NK-92 treated with Interleukin-12 subunit alpha and Interleukin-12 subunit beta, amount 100 ng/mL, for 24 hours (cell line): ENCODE measurements at regions not wholly inside any gene's neighbourhood (a gene's known extent, or its start where the extent isn't known, plus 50 kb on each side); places are given as distances from the start of the nearest gene placed in this dataset.

Source experiments
- DNase-seq: peaks from one replicate; lab custom pipeline; 2025; lab: John Stamatoyannopoulos, UW

DNA sequence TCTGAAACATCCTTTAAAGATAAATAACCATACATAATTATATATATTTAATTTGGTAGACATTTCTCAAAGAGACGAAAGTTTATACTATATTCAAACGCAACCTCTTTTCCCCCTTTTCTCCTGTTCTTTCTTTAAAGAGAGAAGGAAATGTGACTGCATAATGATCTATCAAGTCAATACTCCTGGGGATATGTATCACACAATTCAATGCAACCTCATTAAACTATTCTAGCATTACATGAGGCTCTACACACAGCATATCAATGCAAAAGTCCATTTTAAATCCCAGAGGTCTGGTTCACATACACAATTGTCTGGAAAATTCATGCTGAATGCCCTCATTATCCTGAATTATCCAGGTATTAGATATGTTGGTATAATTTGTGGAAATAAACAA lies 330.7 kb downstream of the LMX1A start:
- no peak for DNase-seq

DNA sequence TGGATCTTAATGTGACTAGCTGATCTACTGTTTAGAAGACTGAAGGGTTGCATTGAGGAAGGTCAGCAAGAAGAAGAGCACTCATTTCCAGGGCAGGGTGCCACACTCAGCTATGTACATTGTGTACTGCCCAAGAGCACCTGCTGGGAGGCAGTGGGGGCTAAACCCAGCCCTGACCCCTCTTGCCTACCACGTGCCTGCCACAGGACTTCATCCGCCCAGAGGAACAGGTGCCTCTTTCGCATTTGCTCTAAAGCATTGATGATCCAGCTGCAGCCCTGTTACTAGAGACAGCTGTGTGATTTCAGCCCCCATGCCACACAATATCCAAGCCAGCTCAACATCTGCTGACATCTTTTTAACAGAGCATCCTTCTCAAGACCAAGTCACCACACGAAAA lies 341.8 kb downstream of the LMX1A start:
- DNase-seq, result no peak

DNA sequence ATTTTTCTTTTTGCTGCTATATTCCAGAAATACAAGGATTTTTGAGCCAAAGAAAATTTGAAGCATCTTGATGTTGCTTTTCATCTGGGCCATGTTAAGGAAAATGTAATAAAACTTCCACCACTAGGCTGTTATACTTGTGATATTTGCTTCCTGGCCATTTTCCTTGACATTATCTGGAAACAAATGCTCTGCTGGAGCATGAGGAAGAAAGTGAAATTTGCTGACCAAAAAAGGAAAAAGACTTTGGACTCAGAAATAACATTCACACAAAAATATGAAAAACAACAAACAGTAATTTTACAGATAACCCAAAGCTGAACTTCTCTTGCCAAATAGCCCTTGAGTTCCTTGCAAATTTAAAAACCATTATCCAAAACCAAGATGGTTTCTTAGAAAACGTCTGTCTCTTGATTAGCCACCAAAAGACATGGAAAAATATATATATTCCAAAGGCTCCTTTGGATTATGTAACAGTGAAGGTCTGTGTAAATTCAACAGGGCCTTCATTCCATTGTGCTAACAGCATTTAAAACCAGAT lies 344.5 kb downstream of the LMX1A start:
- DNase-seq, result no peak

DNA sequence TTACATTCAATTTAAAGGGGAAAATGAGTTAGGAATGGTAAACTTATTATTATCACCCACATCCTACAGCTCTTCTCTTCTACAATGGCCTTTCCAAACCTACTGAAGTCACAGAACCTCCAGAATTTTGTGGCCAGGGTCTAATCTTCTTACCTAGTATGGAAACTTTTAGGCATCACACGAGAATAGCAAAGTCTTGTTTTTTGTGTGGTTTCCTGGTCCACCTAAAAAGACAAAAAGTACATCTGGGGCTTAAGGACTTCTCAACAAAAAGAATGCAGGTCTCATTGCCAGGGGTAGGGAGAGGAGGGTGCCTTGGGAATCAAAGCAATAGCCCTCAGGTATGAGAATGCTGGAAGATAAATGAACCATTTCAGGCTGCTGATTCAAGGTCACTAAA lies 345.3 kb downstream of the LMX1A start:
- no peak for DNase-seq

DNA sequence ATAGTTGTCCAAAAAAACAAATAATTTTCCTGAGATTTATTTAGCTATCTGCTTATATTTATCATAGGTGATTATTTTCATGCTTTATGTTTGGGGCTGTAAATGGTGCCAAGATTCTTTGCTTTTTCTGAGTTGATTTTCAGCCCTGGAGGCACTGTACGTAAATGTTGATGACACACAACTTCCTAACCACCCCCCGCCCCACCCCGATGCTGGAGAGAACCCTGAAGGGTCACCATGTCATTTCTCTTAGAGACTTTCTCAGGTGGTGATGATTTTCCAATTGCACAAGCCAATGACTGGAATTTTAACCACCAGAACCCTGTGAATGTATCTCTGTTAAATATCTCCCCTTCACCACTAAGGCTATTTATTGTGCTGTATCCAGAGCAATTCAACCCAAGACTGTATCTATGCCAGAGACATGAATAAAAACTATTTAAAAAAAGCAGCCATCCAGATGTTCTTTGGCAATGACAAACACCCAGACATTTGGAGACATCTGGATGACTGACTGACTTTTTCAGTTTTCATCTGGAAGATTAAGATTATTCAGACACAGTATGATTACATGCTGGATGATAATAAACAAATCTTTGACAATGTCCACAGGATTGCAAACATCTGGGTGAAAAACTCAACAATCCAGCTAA lies 346.0 kb downstream of the LMX1A start:
- DNase-seq, result no peak

DNA sequence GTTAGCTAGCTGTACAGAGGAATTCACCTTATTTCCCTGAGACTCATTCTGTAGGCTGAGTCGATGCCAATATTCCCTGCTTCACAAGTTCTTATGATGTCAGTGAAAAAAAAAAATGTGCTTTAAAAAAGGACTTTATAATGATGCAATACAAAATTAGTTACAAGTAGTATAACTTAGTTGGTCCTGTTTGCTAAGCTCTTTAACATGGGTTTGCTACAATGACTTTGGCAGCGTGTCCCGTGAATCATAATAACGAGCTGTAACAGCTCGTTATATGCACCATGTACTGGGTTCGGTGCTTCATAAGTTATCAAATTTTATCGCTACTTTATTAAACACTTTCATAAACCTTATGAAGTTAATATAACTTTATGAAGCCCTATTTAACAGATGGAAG lies 349.7 kb downstream of the LMX1A start:
- no peak for DNase-seq

DNA sequence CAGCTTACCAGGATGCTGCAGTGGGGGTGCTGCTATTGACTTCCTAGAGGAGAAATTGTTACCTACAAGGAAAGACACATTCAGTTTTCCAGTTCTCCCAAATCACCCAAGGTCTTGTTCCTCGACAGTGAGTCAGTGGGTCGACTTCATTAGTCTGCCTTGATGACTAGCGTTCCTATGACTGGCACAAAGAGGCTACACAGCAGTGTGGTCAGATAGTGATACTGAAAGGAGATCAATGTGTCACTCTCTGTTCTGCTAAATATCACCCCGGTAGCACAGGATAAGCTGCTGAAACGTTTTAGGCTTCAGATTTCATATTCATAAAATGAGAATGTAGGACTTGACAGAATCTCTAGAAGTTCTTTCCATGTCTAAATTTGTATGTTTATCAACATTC lies 357.4 kb downstream of the LMX1A start:
- DNase-seq, result no peak

DNA sequence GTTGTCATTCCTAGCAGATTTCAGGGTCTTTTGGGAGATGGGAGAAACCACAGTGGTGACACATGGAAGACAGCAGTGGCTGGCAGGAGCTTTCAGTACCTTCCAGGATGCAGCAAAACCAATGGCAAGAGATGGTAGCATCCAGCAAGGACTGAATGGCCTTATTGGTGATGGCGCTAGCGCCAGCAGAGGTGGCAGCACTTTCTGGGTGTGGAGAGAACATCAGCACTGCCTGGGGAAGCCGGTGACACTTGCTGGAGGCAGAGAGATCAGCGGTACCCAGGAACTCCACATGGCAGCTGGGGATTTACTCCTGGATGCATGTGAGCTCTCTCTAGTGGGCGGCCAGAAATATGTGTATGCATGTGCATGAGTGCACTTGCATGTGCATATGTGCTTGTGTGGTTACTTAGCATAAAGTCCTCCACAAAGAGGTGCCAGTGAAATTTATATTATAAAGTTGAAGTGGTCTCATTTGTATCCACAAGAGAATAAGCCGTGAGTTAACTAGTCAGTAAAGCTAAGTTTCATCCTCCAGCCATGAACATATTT lies 364.7 kb downstream of the LMX1A start:
- DNase-seq, result no peak

DNA sequence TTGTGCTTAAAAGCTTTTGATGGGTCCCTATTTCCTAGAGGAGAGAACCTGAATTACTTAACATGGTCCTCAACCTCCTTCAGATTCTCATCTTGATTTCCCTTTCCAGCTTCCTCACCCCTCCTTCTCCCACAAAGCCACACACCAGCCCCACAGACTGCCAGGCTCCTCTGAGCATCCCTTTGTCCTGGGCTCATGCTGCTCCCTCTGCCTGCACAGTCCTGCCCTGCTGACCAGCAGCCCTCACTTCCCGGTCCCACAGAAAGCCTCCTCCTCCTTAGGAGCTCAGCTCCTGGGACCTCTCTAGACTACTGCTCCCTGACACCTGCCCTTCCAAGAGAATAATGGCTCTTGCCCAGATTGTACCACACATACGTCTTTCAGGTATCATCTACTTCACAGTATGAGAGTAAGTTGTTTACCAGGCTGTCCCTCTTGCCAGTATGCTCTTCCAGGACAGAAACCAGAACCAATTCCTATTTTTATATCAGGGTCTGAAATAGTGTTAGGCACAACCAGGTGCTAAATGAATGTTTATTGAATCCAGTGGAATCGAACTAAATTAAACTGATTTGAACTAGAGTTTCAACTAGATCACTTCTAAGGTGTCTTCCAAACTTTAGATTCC lies 373.4 kb downstream of the LMX1A start:
- no peak for DNase-seq

DNA sequence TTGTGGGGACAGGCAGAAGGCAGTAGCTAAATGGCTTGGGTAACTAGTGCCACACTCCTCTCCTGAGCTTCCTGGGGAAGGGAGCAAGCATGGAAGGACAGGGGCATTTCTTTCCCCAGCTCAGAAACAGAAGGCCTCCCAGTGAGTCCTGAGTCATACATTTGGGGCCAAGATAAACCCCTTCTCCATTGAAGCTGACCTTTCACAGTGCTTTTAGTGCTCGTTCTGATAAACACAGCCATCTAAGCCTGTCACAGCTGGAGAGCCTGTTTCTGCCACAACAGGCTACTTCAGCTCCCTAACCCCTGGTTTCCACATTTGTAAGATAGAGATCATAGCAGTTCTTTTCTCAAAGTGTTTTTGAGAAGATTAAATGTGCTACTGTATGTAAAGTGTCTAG lies 374.0 kb downstream of the LMX1A start:
- DNase-seq, result no peak

DNA sequence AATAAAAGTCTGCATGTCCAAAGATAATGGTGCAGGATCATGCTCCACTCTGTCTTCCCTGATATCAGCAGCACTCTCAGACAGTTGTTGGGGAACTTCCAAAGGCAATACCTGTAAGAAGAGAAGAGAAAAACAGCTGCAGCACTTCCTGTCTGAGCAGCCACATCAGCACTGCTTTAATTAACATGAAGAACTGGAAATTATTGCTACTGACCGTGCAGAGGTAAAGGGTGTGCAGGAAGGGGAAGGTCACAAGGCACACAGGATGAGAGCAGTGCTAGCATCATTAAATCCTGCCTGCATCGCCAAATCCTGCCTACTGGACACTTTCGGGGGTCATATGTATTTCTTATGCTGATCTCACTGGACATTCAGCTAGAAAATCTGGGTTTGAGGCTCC lies 379.0 kb downstream of the LMX1A start:
- DNase-seq, result no peak

DNA sequence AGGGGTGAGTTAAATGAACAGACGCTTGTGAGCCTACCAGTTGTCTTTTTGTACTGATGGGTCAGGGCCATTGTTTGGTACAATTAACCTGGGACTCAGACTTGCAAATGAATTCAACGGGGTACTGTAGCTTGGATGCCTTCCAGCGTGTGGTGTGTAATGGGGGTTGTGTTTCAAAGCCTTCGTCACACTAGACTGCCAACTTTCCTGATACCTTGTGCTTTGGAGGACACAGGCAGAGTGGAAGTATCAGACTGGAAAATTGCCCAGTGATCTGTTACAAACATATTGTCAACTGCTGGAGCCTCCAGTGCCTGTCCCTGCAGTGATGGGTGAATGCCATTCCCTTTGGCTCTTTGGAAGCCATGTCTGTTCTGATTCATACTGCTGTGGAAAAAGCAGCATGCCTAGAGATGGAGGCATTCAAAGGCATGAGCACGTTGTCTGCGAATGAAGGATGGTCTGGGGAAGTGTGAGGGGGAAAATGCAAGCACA lies 384.5 kb downstream of the LMX1A start:
- no peak for DNase-seq

DNA sequence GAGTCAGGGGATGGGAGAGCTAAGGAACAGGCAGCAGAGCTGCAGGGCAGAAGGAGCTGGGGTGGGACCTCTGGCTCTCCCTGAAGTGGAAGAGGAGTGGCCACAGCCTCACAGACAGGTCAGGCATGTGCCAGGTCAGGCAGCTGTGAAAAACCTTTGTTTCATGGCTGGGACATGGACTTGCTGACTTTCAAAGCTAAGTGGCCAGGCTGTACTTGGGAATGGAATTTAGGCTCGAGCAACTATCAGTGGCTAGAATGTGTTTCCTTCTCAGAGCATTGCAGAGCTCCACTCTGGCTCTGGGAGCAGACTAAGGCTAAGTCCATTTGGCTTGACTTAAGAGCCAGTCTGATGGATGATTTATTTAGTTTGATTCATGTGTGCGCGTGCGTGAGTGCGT lies 385.1 kb downstream of the LMX1A start:
- DNase-seq, result no peak

DNA sequence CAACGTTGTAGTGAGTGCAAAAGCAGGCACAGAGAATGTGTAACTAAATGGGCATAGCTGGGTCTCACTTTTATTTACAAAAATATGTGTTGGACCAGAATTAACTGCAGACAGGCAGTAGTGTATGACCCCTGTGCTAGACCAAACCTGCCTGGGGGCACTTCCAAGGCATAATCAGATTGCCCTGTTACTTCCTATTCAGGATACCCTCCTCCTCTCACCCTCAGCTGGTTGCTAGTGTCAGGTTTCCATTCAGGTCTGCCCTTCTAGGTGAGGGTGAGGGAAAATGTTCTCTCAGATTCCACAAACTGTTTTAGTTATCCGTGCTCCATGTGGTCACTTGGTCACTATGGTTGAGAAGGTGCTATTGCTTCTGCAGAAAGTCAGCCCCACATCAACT lies 387.3 kb downstream of the LMX1A start:
- DNase-seq, result no peak

DNA sequence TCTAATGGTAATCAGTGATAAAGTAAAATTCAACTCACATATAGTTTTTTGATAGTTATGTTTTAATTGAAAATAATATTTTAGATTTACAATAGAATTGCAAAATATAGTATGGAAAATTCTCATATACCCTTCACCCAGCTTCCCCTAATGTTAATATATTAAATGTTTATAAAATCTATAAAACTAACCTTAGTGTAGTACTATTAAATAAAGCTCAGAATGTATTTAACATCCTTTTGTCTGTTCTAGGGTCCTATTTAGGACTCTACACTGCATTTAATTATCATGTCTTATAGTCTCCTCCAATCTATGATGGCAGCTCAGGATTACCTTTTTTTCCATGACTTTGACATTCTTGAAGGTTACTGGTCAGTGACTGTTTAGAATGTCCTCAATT lies 389.2 kb downstream of the LMX1A start:
- no peak for DNase-seq

DNA sequence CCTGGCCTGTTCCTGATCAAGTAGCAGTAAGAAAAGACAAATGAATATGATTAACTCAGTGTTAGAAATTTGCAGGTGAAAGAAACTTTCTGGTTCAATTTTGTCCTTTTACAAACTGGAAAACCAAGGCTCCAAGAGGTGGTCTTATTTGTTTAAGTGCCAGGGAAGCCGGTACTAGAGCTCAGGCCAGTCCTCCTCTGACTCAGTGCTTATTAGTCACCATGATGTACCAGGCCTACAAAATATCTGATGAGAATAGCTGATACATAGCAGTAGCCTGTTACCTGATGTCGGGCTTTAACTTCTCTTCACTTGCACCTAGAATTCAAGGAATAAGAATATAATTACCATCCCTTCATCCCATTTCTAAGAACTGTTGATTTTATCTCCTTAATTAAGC lies 394.8 kb downstream of the LMX1A start:
- no peak for DNase-seq

DNA sequence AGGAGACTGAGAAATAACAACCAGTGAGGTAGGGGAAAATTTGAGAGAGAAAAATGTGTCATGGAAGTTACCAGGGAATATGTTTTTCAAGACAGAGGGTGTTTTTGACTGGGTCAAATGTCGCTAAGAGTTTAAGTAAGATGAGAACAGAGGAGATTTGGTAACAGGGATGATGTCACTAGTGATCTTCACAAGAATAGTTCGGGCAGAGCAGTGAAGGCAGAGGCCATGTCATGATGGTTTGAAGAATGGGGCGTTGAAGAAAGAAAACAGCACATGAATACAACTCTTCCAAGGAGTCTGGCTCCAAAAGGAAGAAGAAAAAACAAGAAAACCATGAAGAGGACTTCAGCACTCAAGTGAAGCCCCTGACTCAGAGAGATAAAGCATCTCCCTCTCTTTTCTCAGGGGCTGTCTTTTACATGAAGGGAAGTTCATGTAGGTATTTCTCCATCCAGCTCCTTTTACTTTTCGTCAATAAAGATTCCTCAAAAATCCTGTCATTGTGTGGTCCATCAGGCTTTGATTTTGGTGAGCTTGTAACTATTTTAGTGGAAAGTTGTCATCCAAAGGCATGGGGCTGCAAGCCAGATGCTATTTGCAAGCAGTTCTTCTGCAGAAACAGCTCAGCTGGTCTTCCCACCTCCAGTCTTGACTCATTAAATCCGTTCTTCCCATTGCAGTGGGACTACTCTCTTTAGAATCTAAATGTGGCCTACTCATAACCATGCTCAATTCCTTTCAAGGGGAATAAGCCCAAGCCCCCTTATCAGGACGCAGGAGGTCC lies 397.3 kb downstream of the LMX1A start:
- DNase-seq, result no peak

DNA sequence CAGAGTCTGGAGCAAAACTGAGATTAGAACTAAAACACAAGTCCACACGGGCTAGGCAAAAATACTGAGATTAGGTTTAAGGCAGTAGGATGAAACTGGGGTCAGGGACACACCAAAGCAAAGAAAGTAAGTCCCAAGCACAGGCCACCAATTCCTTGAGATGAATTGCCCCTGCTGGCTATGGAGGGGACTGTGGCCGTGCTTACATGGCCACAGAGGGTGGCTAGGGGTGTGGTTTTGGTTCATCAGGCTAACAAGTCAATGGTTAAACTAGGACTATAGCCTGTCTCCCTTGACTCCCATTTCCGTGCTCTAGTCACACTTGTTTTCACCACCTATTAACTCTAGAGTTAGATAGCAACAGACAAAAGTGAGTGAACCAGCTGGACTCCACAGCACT lies 394.8 kb downstream of the PBX1 start:
- DNase-seq, result no peak

DNA sequence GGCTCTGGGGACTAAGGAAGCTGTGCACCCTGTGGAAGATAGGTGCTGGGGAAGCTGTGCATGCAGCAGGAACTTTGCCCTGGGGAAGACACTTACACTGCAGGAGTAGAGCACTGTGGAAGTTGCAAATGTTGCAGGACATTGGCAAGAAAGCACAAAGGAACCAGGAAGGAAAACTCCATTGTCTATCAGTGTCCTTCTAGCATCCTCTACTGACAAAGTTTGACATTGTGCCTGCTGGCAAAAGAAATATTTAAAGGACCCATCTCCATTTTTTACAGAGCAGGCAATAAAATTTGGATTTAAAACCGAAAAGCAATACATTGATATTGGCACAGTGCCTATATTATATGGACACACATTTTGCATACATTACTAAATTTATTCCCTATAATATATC lies 394.1 kb downstream of the PBX1 start:
- no peak for DNase-seq

DNA sequence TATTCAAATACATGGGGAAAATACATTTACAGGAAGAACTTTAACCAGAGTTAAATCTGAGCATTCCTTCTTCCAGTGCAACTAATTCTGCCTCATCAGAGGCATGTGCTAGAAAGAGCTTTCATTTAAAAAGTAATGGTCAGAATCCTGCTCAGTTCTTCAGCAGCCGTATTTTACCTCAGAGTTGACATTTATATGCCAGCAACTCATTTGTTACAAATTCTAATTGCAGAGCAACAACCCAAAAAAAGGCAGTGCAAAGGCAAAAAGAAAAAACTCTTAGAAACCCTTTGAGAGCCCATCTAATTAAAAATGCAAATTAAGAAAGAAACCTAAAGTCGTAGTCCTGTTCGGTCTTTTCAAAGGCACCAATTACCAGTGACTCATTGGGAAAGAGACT lies 392.5 kb downstream of the PBX1 start:
- DNase-seq, result no peak

DNA sequence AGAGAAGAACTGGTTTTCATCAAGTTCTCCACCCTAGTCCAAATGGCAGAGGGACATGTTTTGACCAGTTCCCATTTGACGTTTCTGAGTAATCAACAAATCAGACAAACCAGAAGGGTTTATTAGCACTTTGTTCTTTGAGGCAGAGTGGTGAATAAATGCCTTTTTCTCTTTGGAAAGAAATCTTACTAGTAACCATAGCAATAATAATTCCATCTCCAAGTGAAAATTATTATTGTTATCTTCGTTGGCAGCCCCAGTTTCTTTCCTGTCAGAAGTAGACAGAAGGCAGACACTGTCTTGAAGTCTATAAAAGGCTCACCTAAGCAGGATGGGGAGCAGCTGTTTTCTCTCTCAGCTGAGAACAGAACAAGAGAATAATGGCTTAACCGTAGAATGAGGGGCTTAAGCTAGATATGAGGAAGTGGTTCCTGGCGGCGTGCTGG lies 391.6 kb downstream of the PBX1 start:
- no peak for DNase-seq

DNA sequence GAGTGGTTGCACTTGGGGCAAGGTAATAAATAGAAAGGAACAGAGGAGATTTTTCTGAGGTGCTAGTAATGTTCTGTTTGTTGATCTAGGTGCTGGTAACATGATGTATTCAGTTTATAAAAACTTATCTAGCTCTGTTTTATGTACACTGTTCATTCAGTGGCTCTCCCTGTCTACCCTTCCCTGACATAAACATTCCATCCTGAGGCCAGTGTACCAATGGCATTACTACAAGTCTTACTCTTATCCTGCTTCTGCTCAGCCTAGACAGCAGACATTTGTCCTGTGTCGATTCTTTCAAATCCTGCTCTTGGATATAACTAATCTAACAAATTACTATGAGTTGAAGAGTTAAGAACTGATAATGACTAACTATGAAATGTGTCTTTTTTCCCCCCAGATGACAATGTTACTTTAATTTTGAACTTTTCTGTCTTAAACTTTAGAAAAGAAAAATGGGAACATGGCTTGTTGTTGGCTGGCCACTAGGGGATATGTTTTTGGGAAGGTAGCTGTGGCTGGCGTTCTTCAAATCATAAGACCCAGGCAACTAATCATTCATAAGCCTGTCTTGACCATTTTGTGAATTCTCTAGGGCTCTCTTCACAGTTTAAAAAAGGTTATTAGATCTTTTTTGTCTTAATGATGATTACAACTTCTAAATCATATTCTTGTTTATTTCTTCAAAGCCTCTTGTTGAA lies 390.9 kb downstream of the PBX1 start:
- no peak for DNase-seq
